ENCODE measurements at regions not wholly inside any gene's neighbourhood (a gene's known extent, or its start where the extent isn't known, plus 50 kb on each side); places are given as distances from the start of the nearest gene placed in this dataset.

DNA sequence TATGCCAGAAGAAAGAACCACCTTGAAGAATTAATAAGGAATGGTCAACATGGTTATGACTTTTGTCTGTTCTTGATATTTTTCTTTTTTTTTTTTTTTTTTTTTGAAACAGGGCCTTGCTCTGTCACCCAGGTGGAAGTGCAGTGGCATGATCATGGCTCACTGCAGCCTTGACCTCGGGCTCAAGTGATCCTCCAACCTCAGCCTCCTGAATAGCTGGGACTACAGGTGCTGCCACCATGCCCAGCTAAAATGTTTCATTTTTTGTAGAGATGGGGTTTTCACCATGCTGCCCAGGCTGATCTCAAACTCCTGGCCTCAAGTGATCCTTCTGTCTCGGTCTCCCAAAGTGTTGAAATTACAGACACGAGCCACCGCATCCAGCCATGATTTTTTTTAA is 53.4 kb upstream of the ACSL3 start:
- no peak overlapping the region for H3K9ac ChIP-seq (ENCODE audit: low read depth in 1 of 2, low read length in 2 of 2)
- H3K4me1 ChIP-seq (ENCODE audit: control insufficient read depth in 4 of 4, insufficient read depth in 4 of 4, low read length in 3 of 4): peaks cover 0 to 5% (median 2%) of the 10 kb centered on the region in 4 donors
- WGBS: 94% methylated on average over 4 of the region's 4 CpGs
- DNase-seq (ENCODE audit: low spot score): no peak
- H3K27ac ChIP-seq (ENCODE audit: low read depth in 1 of 2, low read length in 2 of 2): no peak overlapping the region
- no peak overlapping the region for H3K4me3 ChIP-seq (ENCODE audit: low read depth in 1 of 3, low read length in 3 of 3)
- no peaks in the 10 kb centered on the region for H3K27me3 ChIP-seq (ENCODE audit: control insufficient read depth in 4 of 4, insufficient read depth in 4 of 4, low read length in 3 of 4)
- H3K36me3 ChIP-seq (ENCODE audit: control insufficient read depth in 4 of 4, insufficient read depth in 3 of 4, low read depth in 1 of 4, low read length in 3 of 4): no peaks in the 10 kb centered on the region
- TF ChIP-seq NR2F2 (IDR thresholded peaks at IDR 0.05) (no peak), RAD21 (IDR thresholded peaks at IDR 0.05) (no peak)
- TF ChIP-seq, protein P1, sequence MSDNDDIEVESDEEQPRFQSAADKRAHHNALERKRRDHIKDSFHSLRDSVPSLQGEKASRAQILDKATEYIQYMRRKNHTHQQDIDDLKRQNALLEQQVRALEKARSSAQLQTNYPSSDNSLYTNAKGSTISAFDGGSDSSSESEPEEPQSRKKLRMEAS (IDR thresholded peaks at IDR 0.05): no peak
- H3K9me3 ChIP-seq (ENCODE audit: control insufficient read depth in 4 of 4, low read length in 3 of 4): no peaks in the 10 kb centered on the region

DNA sequence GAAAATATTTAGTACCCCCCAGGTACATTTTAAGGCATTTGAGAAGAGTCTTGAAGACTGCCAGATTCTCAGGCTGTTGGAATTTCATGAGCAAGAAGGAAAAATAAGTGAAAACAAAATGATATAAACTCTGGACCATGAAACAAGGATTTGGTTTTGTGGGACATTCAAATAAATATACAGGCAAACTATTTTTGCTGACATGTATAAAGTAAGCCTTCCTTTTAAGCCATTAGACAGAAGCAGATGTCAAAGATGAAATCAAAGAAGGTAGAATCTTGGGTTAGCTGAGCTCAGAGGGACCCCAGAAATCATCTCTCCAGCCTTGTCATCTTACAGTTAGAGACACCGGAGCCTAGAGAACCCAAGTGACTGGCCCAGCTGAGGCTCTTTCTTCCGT is 51.3 kb upstream of the ACSL3 start:
- no peak overlapping the region for H3K4me3 ChIP-seq (ENCODE audit: low read depth in 1 of 3, low read length in 3 of 3)
- no peak overlapping the region for H3K9ac ChIP-seq (ENCODE audit: low read depth in 1 of 2, low read length in 2 of 2)
- H3K27ac ChIP-seq (ENCODE audit: low read depth in 1 of 2, low read length in 2 of 2): no peak overlapping the region
- TF ChIP-seq YY1 (IDR thresholded peaks at IDR 0.05): no peak
- no peak for TF ChIP-seq EGR1 (IDR thresholded peaks at IDR 0.05; ENCODE audit: low read depth in 2 of 2)
- TF ChIP-seq SP1 (IDR thresholded peaks at IDR 0.05): no peak
- TF ChIP-seq, protein P2, sequence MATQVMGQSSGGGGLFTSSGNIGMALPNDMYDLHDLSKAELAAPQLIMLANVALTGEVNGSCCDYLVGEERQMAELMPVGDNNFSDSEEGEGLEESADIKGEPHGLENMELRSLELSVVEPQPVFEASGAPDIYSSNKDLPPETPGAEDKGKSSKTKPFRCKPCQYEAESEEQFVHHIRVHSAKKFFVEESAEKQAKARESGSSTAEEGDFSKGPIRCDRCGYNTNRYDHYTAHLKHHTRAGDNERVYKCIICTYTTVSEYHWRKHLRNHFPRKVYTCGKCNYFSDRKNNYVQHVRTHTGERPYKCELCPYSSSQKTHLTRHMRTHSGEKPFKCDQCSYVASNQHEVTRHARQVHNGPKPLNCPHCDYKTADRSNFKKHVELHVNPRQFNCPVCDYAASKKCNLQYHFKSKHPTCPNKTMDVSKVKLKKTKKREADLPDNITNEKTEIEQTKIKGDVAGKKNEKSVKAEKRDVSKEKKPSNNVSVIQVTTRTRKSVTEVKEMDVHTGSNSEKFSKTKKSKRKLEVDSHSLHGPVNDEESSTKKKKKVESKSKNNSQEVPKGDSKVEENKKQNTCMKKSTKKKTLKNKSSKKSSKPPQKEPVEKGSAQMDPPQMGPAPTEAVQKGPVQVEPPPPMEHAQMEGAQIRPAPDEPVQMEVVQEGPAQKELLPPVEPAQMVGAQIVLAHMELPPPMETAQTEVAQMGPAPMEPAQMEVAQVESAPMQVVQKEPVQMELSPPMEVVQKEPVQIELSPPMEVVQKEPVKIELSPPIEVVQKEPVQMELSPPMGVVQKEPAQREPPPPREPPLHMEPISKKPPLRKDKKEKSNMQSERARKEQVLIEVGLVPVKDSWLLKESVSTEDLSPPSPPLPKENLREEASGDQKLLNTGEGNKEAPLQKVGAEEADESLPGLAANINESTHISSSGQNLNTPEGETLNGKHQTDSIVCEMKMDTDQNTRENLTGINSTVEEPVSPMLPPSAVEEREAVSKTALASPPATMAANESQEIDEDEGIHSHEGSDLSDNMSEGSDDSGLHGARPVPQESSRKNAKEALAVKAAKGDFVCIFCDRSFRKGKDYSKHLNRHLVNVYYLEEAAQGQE (IDR thresholded peaks at IDR 0.05): no peak
- TF ChIP-seq NR2F2 (IDR thresholded peaks at IDR 0.05): no peak
- no peak for TF ChIP-seq RAD21 (IDR thresholded peaks at IDR 0.05)
- no peak for TF ChIP-seq TAF1 (conservative IDR thresholded peaks at IDR 0.05)
- no peak for TF ChIP-seq FOXA2 (IDR thresholded peaks at IDR 0.05)
- TF ChIP-seq, protein P3, sequence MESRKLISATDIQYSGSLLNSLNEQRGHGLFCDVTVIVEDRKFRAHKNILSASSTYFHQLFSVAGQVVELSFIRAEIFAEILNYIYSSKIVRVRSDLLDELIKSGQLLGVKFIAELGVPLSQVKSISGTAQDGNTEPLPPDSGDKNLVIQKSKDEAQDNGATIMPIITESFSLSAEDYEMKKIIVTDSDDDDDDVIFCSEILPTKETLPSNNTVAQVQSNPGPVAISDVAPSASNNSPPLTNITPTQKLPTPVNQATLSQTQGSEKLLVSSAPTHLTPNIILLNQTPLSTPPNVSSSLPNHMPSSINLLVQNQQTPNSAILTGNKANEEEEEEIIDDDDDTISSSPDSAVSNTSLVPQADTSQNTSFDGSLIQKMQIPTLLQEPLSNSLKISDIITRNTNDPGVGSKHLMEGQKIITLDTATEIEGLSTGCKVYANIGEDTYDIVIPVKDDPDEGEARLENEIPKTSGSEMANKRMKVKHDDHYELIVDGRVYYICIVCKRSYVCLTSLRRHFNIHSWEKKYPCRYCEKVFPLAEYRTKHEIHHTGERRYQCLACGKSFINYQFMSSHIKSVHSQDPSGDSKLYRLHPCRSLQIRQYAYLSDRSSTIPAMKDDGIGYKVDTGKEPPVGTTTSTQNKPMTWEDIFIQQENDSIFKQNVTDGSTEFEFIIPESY (IDR thresholded peaks at IDR 0.05): no peak
- no peak for TF ChIP-seq GABPA (IDR thresholded peaks at IDR 0.05 in 1 of 2, conservative IDR thresholded peaks at IDR 0.05 in 1 of 2)
- TF ChIP-seq, protein P4, sequence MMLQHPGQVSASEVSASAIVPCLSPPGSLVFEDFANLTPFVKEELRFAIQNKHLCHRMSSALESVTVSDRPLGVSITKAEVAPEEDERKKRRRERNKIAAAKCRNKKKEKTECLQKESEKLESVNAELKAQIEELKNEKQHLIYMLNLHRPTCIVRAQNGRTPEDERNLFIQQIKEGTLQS (IDR thresholded peaks at IDR 0.05): no peak
- TF ChIP-seq RXRA (IDR thresholded peaks at IDR 0.05): no peak
- TF ChIP-seq FOXA1 (IDR thresholded peaks at IDR 0.05): no peak
- no peak for TF ChIP-seq HNF4A (conservative IDR thresholded peaks at IDR 0.05)
- TF ChIP-seq, protein P1 (IDR thresholded peaks at IDR 0.05): no peak
- TF ChIP-seq HNF4G (IDR thresholded peaks at IDR 0.05): no peak
- no peak for TF ChIP-seq JUND (IDR thresholded peaks at IDR 0.05)
- TF ChIP-seq, protein P5, sequence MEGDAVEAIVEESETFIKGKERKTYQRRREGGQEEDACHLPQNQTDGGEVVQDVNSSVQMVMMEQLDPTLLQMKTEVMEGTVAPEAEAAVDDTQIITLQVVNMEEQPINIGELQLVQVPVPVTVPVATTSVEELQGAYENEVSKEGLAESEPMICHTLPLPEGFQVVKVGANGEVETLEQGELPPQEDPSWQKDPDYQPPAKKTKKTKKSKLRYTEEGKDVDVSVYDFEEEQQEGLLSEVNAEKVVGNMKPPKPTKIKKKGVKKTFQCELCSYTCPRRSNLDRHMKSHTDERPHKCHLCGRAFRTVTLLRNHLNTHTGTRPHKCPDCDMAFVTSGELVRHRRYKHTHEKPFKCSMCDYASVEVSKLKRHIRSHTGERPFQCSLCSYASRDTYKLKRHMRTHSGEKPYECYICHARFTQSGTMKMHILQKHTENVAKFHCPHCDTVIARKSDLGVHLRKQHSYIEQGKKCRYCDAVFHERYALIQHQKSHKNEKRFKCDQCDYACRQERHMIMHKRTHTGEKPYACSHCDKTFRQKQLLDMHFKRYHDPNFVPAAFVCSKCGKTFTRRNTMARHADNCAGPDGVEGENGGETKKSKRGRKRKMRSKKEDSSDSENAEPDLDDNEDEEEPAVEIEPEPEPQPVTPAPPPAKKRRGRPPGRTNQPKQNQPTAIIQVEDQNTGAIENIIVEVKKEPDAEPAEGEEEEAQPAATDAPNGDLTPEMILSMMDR (IDR thresholded peaks at IDR 0.05; ENCODE audit: low read depth, low read length, missing input control): no peak
- no peaks in the 10 kb centered on the region for H3K27me3 ChIP-seq (ENCODE audit: control insufficient read depth in 4 of 4, insufficient read depth in 4 of 4, low read length in 3 of 4)
- H3K9me3 ChIP-seq (ENCODE audit: control insufficient read depth in 4 of 4, low read length in 3 of 4): no peaks in the 10 kb centered on the region
- peaks cover 0 to 5% (median 2%) of the 10 kb centered on the region in 4 donors for H3K4me1 ChIP-seq (ENCODE audit: control insufficient read depth in 4 of 4, insufficient read depth in 4 of 4, low read length in 3 of 4)
- DNase-seq (ENCODE audit: low spot score): no peak
- 97% methylated on average over 2 of the region's 2 CpGs for WGBS
- no peaks in the 10 kb centered on the region for H3K36me3 ChIP-seq (ENCODE audit: control insufficient read depth in 4 of 4, insufficient read depth in 3 of 4, low read depth in 1 of 4, low read length in 3 of 4)

Data from liver (tissue), 8 donors.